ENCODE measurements at regions not wholly inside any gene's neighbourhood (a gene's known extent, or its start where the extent isn't known, plus 50 kb on each side); places are given as distances from the start of the nearest gene placed in this dataset.

GRCh38 chr21:31416465-31416864 is 72.4 kb upstream of the TIAM1 start:
- Histone ChIP-seq H3K9me3 (ENCODE audit: control insufficient read depth in 4 of 4, insufficient read depth in 3 of 4, low read length in 3 of 4) (no peaks in the 10 kb centered on the region), H3K27me3 (ENCODE audit: control insufficient read depth in 3 of 3, insufficient read depth in 3 of 3, low read length in 2 of 3) (no peaks in the 10 kb centered on the region), H3K9ac (ENCODE audit: insufficient read depth in 1 of 2, low read length in 2 of 2) (no peak overlapping the region), H3K4me1 (ENCODE audit: control insufficient read depth in 5 of 5, insufficient read depth in 5 of 5, low read length in 5 of 5) (no peaks in the 10 kb centered on the region), H3K27ac (ENCODE audit: low read depth in 1 of 2, low read length in 1 of 2) (no peak overlapping the region), H3K4me3 (no peak overlapping the region), H3K36me3 (ENCODE audit: control insufficient read depth in 4 of 4, insufficient read depth in 4 of 4, low read length in 4 of 4) (no peaks in the 10 kb centered on the region)
- no peak for TF ChIP-seq CTCF (IDR thresholded peaks at IDR 0.05; ENCODE audit: control extremely low read depth, extremely low read depth)
- DNase-seq (peak in 1 of 3 donors; percentile 60), ATAC-seq (ENCODE audit: insufficient read depth, low FRiP score) (no peak)
- 68 to 91% methylated on average over 2 of the region's 2 CpGs for WGBS, 2 donors

GRCh38 chr21:31414263-31415000 is 70.4 kb upstream of the TIAM1 start:
- Histone ChIP-seq H3K9ac (ENCODE audit: insufficient read depth in 1 of 2, low read length in 2 of 2) (no peak overlapping the region), H3K36me3 (ENCODE audit: control insufficient read depth in 4 of 4, insufficient read depth in 4 of 4, low read length in 4 of 4) (no peaks in the 10 kb centered on the region), H3K4me1 (ENCODE audit: control insufficient read depth in 5 of 5, insufficient read depth in 5 of 5, low read length in 5 of 5) (peaks cover 0 to 20% (median 12%) of the 10 kb centered on the region in 5 donors), H3K27ac (ENCODE audit: low read depth in 1 of 2, low read length in 1 of 2) (no peak overlapping the region), H3K9me3 (ENCODE audit: control insufficient read depth in 4 of 4, insufficient read depth in 3 of 4, low read length in 3 of 4) (no peaks in the 10 kb centered on the region), H3K27me3 (ENCODE audit: control insufficient read depth in 3 of 3, insufficient read depth in 3 of 3, low read length in 2 of 3) (no peaks in the 10 kb centered on the region), H3K4me3 (no peak overlapping the region)
- ATAC-seq (ENCODE audit: insufficient read depth, low FRiP score): no peak
- 86 to 92% methylated on average over 12 of the region's 12 CpGs for WGBS, 2 donors
- DNase-seq: no peak
- TF ChIP-seq CTCF (IDR thresholded peaks at IDR 0.05; ENCODE audit: control extremely low read depth, extremely low read depth): no peak

- Histone ChIP-seq H3K9me3 (ENCODE audit: control insufficient read depth in 4 of 4, insufficient read depth in 3 of 4, low read length in 3 of 4) (no peaks in the 10 kb centered on the region), H3K27ac (ENCODE audit: low read depth in 1 of 2, low read length in 1 of 2) (no peak overlapping the region), H3K36me3 (ENCODE audit: control insufficient read depth in 4 of 4, insufficient read depth in 4 of 4, low read length in 4 of 4) (no peaks in the 10 kb centered on the region), H3K9ac (ENCODE audit: insufficient read depth in 1 of 2, low read length in 2 of 2) (no peak overlapping the region), H3K4me1 (ENCODE audit: control insufficient read depth in 5 of 5, insufficient read depth in 5 of 5, low read length in 5 of 5) (peaks cover 0 to 27% (median 17%) of the 10 kb centered on the region in 5 donors), H3K27me3 (ENCODE audit: control insufficient read depth in 3 of 3, insufficient read depth in 3 of 3, low read length in 2 of 3) (no peaks in the 10 kb centered on the region), H3K4me3 (no peak overlapping the region)
- 81 to 89% methylated on average over 9 of the region's 9 CpGs for WGBS, 2 donors
- ATAC-seq (ENCODE audit: insufficient read depth, low FRiP score) (no peak), DNase-seq (no peak)
- TF ChIP-seq CTCF (IDR thresholded peaks at IDR 0.05; ENCODE audit: control extremely low read depth, extremely low read depth): no peak
Measured at GRCh38 chr21:31413698-31414097, 69.6 kb upstream of the TIAM1 start.

All from lung (tissue), 11 donors.